Peyer's patch (tissue), 4 donors: ENCODE measurements at regions not wholly inside any gene's neighbourhood (a gene's known extent, or its start where the extent isn't known, plus 50 kb on each side); places are given as distances from the start of the nearest gene placed in this dataset.

ENCODE experiments used
- DNase-seq, 3 donors: peaks; one replicate each; pipeline ENCODE4 v3.0.0-alpha.2; 2017 to 2019
- H3K27ac ChIP-seq, 4 donors: fragments of 200-600 bp; sonication (generic); one replicate each; pipeline ENCODE4 v1.5.1; 2016 to 2019
- H3K27me3 ChIP-seq, 2 donors: fragments of 200-600 bp; sonication (generic); one replicate each; pipeline ENCODE4 v1.5.1; 2019
- H3K36me3 ChIP-seq, 3 donors: fragments of 200-600 bp; sonication (generic); one replicate each; pipeline ENCODE4 v1.5.1; 2016 to 2019
- H3K4me1 ChIP-seq, 4 donors: fragments of 200-600 bp; sonication (generic); one replicate each; pipeline ENCODE4 v1.5.1; 2016 to 2019
- H3K4me3 ChIP-seq, 4 donors: fragments of 200-600 bp; sonication (generic); 1 replicate in 3 of 4; 2 replicates in 1 of 4; pipeline ENCODE4 v1.5.1; 2016 to 2019; ENCODE audit warnings: mild to moderate bottlenecking in 1 of 4
- H3K9me3 ChIP-seq, 4 donors: fragments of 200-600 bp; sonication (generic); one replicate each; pipeline ENCODE4 v1.5.1; 2016 to 2019; ENCODE audit warnings: mild to moderate bottlenecking in 1 of 4
- CTCF ChIP-seq, 6 experiments: fragments of 450-650 bp in 4 of 6; fragments of 200-600 bp in 2 of 6; sonication (generic) in 1 of 6; IDR thresholded peaks; one replicate each; pipeline ENCODE4 v1.5.1; 2017 to 2019; ENCODE audit warnings: antibody characterized with exemption in 6 of 6, mild to moderate bottlenecking in 3 of 6, moderate library complexity in 1 of 6
- POLR2A ChIP-seq, 2 donors: fragments of 450-650 bp; IDR thresholded peaks; one replicate each; pipeline ENCODE4 v1.5.1; 2017; ENCODE audit warnings: antibody characterized with exemption in 2 of 2, mild to moderate bottlenecking in 2 of 2, moderate library complexity in 2 of 2

DNA sequence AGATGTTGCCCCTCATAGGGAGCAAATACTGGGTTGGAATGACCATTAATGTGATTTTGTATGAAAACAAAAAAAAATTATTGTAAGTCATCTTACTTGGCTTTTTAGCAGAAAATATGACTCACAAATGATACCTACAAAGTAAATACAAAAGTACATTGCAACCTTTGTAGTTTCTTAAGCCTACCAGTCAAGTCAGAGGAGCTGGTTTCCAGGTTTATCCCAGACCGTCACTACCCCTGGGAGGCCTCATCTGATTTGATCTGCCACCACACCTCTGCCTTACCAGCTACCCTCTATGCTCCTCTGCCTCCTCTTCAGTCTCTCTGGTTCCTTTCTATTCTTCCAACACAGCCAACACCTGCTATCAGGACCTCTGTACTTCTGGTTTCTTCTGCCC is 349.9 kb upstream of the CCNH start:
- TF ChIP-seq CTCF (IDR thresholded peaks at IDR 0.05) (no peak), POLR2A (IDR thresholded peaks at IDR 0.05) (no peak)
- Histone ChIP-seq H3K9me3 (no peaks in the 10 kb centered on the region), H3K4me3 (no peak overlapping the region), H3K27ac (no peak overlapping the region), H3K4me1 (no peaks in the 10 kb centered on the region), H3K36me3 (no peaks in the 10 kb centered on the region), H3K27me3 (no peaks in the 10 kb centered on the region)
- DNase-seq, result no peak

- no peak for DNase-seq
- TF ChIP-seq POLR2A (IDR thresholded peaks at IDR 0.05) (no peak), CTCF (IDR thresholded peaks at IDR 0.05) (no peak)
- Histone ChIP-seq H3K9me3 (no peaks in the 10 kb centered on the region), H3K4me3 (no peak overlapping the region), H3K27me3 (peaks cover 0 to 3% of the 10 kb centered on the region in 2 donors), H3K27ac (no peak overlapping the region), H3K4me1 (no peaks in the 10 kb centered on the region), H3K36me3 (no peaks in the 10 kb centered on the region)
Measured at GRCh38 chr5:87756951-87757350, 344.2 kb upstream of the CCNH start.

DNA sequence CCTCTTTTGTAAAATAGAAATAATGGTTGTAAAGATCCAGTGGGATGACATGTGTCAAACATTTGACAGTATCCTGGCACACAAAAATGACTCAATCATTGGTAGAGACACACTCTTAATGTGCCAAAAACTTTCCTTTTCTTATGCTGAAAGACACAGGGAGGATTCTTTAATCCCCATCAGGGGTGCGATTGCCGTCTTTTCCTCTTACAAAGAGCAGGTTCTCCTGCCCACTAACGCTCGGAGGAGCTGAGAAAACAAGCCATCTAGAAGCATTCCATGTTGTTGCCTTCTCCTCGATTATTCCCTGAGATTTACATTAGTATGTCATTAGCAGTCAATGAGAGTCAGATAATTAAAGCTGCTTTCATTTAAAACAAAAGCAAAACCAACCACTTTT is 342.6 kb upstream of the CCNH start:
- no peak for DNase-seq
- H3K27me3 ChIP-seq, result peaks cover 0 to 3% of the 10 kb centered on the region in 2 donors
- H3K9me3 ChIP-seq, result no peaks in the 10 kb centered on the region
- H3K4me3 ChIP-seq, result no peak overlapping the region
- no peak overlapping the region for H3K27ac ChIP-seq
- TF ChIP-seq CTCF (IDR thresholded peaks at IDR 0.05) (no peak), POLR2A (IDR thresholded peaks at IDR 0.05) (no peak)
- no peaks in the 10 kb centered on the region for H3K4me1 ChIP-seq
- H3K36me3 ChIP-seq, result no peaks in the 10 kb centered on the region

GRCh38 chr5:87754009-87754757 is 341.5 kb upstream of the CCNH start:
- no peak for DNase-seq
- H3K4me3 ChIP-seq, result no peak overlapping the region
- H3K9me3 ChIP-seq, result no peaks in the 10 kb centered on the region
- H3K4me1 ChIP-seq, result no peaks in the 10 kb centered on the region
- no peak overlapping the region for H3K27ac ChIP-seq
- H3K27me3 ChIP-seq, result peaks cover 0 to 3% of the 10 kb centered on the region in 2 donors
- H3K36me3 ChIP-seq, result no peaks in the 10 kb centered on the region
- TF ChIP-seq POLR2A (IDR thresholded peaks at IDR 0.05), result no peak
- TF ChIP-seq CTCF (IDR thresholded peaks at IDR 0.05), result no peak

GRCh38 chr5:87752362-87752761 is 339.6 kb upstream of the CCNH start:
- no peak for TF ChIP-seq CTCF (IDR thresholded peaks at IDR 0.05)
- no peak for TF ChIP-seq POLR2A (IDR thresholded peaks at IDR 0.05)
- no peak overlapping the region for H3K4me3 ChIP-seq

More at GRCh38 chr5:87752362-87752761, 339.6 kb upstream of the CCNH start:
- peaks cover 0 to 3% of the 10 kb centered on the region in 2 donors for H3K27me3 ChIP-seq
- no peaks in the 10 kb centered on the region for H3K4me1 ChIP-seq
- H3K9me3 ChIP-seq, result no peaks in the 10 kb centered on the region
- H3K27ac ChIP-seq, result no peak overlapping the region
- no peaks in the 10 kb centered on the region for H3K36me3 ChIP-seq
- no peak for DNase-seq
